Kidney epithelial cell (primary cell): ENCODE measurements at regions not wholly inside any gene's neighbourhood (a gene's known extent, or its start where the extent isn't known, plus 50 kb on each side); places are given as distances from the start of the nearest gene placed in this dataset.

Source experiments
- DNase-seq: peaks from one replicate; pipeline ENCODE4 v3.0.0-alpha.2; 2010; ENCODE audit warnings: low read depth
- H3K27me3 ChIP-seq: 2 replicates; pipeline ENCODE4 v1.6.0; 2011; ENCODE audit warnings: low read length; ENCODE audit not compliant: control insufficient read depth, insufficient read depth
- H3K36me3 ChIP-seq: 2 replicates; pipeline ENCODE4 v1.5.1; 2011; ENCODE audit warnings: low read length; ENCODE audit not compliant: control insufficient read depth, insufficient read depth
- H3K4me3 ChIP-seq: 2 replicates; pipeline ENCODE4 v1.5.1; 2011; ENCODE audit warnings: low read depth, mild to moderate bottlenecking, control low read depth, low read length
- TF ChIP-seq, protein P1 (sequence below): IDR thresholded peaks from 2 replicates; pipeline ENCODE4 v1.5.1; 2011; ENCODE audit warnings: mild to moderate bottlenecking, moderate library complexity, low read length, control low read depth, inconsistent platforms; ENCODE audit not compliant: insufficient read depth, poor library complexity, severe bottlenecking

DNA sequence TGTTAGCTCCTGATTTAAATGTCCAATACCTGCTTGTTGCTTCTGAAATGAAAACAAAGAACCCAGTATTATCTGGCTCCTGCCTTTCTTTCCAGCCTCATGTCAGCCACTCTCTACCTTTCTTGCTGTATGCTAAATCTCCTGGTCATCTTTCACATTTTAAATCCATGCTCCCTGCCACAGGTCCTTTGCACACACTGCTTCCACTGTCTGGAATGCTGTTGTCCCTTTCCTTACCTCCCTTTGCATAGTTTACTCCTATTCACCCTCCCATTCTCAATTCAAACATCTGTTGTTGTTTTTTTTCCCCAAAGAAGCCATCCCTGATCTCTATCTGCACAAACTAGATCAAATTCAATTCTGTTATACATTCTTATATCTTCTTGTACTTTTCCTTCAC, 97.0 kb upstream of the NR4A3 start:
- Histone ChIP-seq H3K27me3 (no peaks in the 10 kb centered on the region), H3K4me3 (no peak overlapping the region), H3K36me3 (no peaks in the 10 kb centered on the region)
- DNase-seq = no peak
- TF ChIP-seq, protein P1, sequence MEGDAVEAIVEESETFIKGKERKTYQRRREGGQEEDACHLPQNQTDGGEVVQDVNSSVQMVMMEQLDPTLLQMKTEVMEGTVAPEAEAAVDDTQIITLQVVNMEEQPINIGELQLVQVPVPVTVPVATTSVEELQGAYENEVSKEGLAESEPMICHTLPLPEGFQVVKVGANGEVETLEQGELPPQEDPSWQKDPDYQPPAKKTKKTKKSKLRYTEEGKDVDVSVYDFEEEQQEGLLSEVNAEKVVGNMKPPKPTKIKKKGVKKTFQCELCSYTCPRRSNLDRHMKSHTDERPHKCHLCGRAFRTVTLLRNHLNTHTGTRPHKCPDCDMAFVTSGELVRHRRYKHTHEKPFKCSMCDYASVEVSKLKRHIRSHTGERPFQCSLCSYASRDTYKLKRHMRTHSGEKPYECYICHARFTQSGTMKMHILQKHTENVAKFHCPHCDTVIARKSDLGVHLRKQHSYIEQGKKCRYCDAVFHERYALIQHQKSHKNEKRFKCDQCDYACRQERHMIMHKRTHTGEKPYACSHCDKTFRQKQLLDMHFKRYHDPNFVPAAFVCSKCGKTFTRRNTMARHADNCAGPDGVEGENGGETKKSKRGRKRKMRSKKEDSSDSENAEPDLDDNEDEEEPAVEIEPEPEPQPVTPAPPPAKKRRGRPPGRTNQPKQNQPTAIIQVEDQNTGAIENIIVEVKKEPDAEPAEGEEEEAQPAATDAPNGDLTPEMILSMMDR = no peak

DNA sequence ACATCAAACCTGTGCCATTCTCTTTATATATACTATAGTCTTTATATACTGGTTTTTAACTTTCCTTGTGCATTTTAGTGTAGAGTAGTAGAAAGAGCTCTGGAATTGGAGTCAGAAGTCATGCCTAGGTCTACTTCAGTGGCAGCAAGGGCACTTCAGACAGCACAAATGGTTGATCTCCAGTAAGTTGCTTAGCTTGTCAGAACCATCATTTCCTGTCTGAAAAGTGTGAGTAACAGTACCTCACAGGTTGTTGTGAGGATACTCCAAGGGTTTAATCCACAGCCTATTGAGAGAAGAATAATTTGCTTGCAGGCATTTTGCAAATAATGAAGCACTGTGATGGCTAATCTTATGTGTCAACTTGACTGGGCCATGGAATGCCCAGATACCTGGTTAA, 95.8 kb upstream of the NR4A3 start:
- DNase-seq = no peak
- TF ChIP-seq, protein P1 = no peak

GRCh38 chr9:99726758-99727157, 94.9 kb upstream of the NR4A3 start:
- Histone ChIP-seq H3K36me3 (no peaks in the 10 kb centered on the region), H3K27me3 (no peaks in the 10 kb centered on the region), H3K4me3 (no peak overlapping the region)
- TF ChIP-seq, protein P1 = no peak
- no peak for DNase-seq

More for the DNA sequence above, 95.8 kb upstream of the NR4A3 start:
- Histone ChIP-seq H3K27me3 (no peaks in the 10 kb centered on the region), H3K4me3 (no peak overlapping the region), H3K36me3 (no peaks in the 10 kb centered on the region)

GRCh38 chr9:99730062-99730461, 91.6 kb upstream of the NR4A3 start:
- H3K27me3 ChIP-seq = no peaks in the 10 kb centered on the region
- H3K4me3 ChIP-seq = no peak overlapping the region
- DNase-seq = no peak
- TF ChIP-seq, protein P1 = no peak
- no peaks in the 10 kb centered on the region for H3K36me3 ChIP-seq

- no peak overlapping the region for H3K4me3 ChIP-seq
- H3K27me3 ChIP-seq = no peaks in the 10 kb centered on the region
- DNase-seq = no peak
- TF ChIP-seq, protein P1 = no peak
- H3K36me3 ChIP-seq = no peaks in the 10 kb centered on the region
Measured at GRCh38 chr9:99731950-99732349, 89.7 kb upstream of the NR4A3 start.

DNA sequence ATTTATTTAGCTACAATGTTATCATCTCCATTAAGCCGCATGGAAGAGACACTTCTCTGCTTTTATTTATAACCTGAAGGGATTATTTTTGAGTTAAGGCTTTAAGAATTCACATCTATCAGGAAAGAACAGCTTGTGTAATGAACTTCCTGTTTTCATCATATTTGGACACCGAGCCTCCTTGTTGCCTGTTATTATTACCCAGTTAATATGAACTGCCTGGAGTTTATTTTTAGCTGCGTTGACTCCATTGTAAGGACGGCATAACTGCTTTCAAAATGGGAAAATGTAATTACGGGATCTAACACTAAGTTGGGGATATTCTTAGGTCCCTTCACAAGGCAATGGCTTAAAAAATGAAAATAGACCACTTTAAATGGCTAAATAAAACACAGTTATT, 89.0 kb upstream of the NR4A3 start:
- Histone ChIP-seq H3K27me3 (no peaks in the 10 kb centered on the region), H3K36me3 (no peaks in the 10 kb centered on the region), H3K4me3 (no peak overlapping the region)
- no peak for DNase-seq
- TF ChIP-seq, protein P1 = no peak
